ENCODE measurements at regions not wholly inside any gene's neighbourhood (a gene's known extent, or its start where the extent isn't known, plus 50 kb on each side); places are given as distances from the start of the nearest gene placed in this dataset.

DNA sequence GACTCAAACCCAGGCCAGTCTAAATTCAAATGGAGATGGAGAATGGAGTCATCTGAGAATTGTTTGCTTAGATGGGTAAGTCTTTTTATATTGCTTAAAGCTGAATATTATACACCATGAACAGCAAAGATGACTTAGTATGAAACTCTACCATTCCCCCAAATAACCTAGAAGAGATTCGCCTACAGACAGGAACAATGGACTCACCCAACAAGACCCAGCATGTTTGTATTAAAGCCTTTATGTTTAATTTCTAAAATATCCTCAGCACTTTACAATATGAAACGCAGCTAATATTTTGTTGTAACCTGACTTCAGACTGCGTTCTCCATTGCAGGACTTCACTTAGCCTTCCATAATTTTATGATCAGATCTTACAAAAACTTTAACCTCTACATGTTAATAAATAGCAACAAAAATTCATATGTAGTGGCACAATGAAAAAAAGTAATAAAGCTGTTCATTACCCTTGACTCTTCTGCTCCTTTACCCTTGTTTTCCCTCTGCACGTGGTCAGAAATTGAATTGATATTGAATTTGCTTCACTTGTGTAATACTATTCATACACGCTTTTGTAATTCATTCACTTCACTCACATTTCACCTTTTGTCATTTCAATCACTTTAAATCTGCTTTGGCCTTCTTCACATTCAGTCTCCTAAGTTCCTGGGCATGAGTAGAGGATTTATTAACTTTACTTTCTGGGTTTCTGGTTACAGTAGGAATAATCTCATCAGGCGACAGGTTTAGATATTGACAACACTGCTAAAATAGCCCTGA is 177.3 kb upstream of the PTBP2 start:
- WGBS, 2 experiments (ENCODE audit: low coverage in 1 of 2, low lambda C conversion rate in 2 of 2, missing lambda C conversion rate in 2 of 2): 95 to 96% methylated on average over 6 of the region's 6 CpGs
- no peak overlapping the region for H3K4me2 ChIP-seq (ENCODE audit: unreplicated experiment)
- peaks cover 5% of the 10 kb centered on the region for H3K4me1 ChIP-seq (ENCODE audit: insufficient read depth)
- no peak for DNase-seq
- H3K27me3 ChIP-seq (replicated peaks; ENCODE audit: insufficient read depth): no peaks in the 10 kb centered on the region
- no peaks in the 10 kb centered on the region for H3K9me2 ChIP-seq (ENCODE audit: insufficient read depth)
- in situ Hi-C loops (cut with MboI): no loop called here
- no peaks in the 10 kb centered on the region for H3K9me3 ChIP-seq (ENCODE audit: low read depth)
- H3K27ac ChIP-seq: no peak overlapping the region
- H3F3A ChIP-seq (ENCODE audit: insufficient read depth): peaks cover 6% of the 10 kb centered on the region
- no peak overlapping the region for H2AFZ ChIP-seq
- TF ChIP-seq EZH2phosphoT487 (IDR thresholded peaks at IDR 0.05; ENCODE audit: insufficient read depth, low read depth) (no peak), EZH2 (IDR thresholded peaks at IDR 0.05; ENCODE audit: insufficient read depth, poor library complexity, severe bottlenecking) (no peak)
- no peak overlapping the region for H3K4me3 ChIP-seq
- H4K20me1 ChIP-seq (ENCODE audit: insufficient read depth): no peaks in the 10 kb centered on the region
- no peak overlapping the region for H3K9ac ChIP-seq
- no peaks in the 10 kb centered on the region for H3K36me3 ChIP-seq (ENCODE audit: low read depth)
- no peaks in the 10 kb centered on the region for H3K79me2 ChIP-seq (ENCODE audit: insufficient read depth)

DNA sequence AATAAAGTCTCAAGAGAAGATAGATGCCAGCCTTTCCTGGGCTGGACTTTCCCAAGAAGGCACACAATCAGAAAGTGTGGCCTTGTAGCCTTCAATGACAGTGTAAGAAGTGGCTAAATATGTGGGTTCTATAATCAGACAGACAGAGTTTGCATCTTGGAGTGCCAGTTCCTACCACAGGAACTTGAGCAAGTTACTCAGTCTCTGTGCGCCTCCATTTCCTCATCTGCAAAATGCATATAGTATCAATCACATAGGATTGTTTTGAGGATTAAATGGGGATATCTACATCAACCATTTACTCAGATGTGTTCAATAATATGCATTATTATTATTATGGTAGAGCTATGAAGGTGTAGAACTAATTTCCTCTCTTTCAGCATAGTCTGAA is 176.8 kb upstream of the PTBP2 start:
- peaks cover under 1% of the 10 kb centered on the region; the same call in 1 of the 2 replicates for H3F3A ChIP-seq (ENCODE audit: insufficient read depth)
- H3K4me3 ChIP-seq: no peak overlapping the region
- in situ Hi-C loops (cut with MboI): no loop called here
- no peaks in the 10 kb centered on the region for H3K9me3 ChIP-seq (ENCODE audit: low read depth)
- H4K20me1 ChIP-seq (ENCODE audit: insufficient read depth): no peaks in the 10 kb centered on the region
- H3K36me3 ChIP-seq (ENCODE audit: low read depth): no peaks in the 10 kb centered on the region
- TF ChIP-seq EZH2 (IDR thresholded peaks at IDR 0.05; ENCODE audit: insufficient read depth, poor library complexity, severe bottlenecking) (no peak), EZH2phosphoT487 (IDR thresholded peaks at IDR 0.05; ENCODE audit: insufficient read depth, low read depth) (no peak)
- WGBS, 2 experiments (ENCODE audit: low coverage in 1 of 2, low lambda C conversion rate in 2 of 2, missing lambda C conversion rate in 2 of 2): 100% methylated on average over 1 of the region's 1 CpG
- H2AFZ ChIP-seq: no peak overlapping the region
- H3K9me2 ChIP-seq (ENCODE audit: insufficient read depth): no peaks in the 10 kb centered on the region
- no peak for DNase-seq
- H3K27me3 ChIP-seq (replicated peaks; ENCODE audit: insufficient read depth): no peaks in the 10 kb centered on the region
- H3K79me2 ChIP-seq (ENCODE audit: insufficient read depth): no peaks in the 10 kb centered on the region
- no peaks in the 10 kb centered on the region for H3K4me1 ChIP-seq (ENCODE audit: insufficient read depth)
- H3K9ac ChIP-seq: no peak overlapping the region
- no peak overlapping the region for H3K4me2 ChIP-seq (ENCODE audit: unreplicated experiment)
- no peak overlapping the region for H3K27ac ChIP-seq

DNA sequence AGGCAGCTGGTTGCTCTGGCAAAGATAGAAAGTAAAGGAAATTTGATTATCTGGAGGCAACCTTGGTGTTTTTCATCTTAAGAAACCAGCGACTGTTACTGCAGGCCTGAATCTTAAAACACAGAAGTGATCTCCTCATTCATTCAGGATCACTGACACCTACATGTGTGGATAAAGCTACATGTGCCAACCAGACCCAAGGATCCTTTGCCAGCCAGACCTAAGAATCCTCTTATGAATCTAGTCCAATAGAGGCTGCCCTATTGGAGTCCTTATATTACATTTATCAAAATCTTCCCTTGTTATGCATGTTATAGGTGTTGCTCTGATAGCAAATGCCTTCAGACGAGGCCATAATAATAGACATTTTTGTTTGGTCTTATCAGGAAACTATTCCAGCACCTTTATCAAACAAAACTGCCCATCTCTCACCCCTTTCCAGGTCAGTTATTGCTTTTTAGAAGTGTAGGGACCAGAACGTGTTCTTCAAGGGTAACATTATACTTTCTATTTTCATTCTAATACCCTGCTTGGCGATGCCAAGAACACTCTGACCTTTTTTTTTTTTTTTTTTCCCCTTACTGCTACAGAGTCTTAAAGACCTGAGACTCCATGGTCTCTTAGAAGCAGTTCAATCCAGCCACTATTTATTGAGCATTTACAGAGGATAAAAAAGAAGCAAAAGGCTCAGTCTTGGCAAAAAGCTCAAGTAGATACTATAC is 175.5 kb upstream of the PTBP2 start:
- DNase-seq: no peak
- Histone ChIP-seq H3K4me3 (no peak overlapping the region), H2AFZ (no peak overlapping the region), H4K20me1 (ENCODE audit: insufficient read depth) (no peaks in the 10 kb centered on the region), H3F3A (ENCODE audit: insufficient read depth) (no peaks in the 10 kb centered on the region), H3K36me3 (ENCODE audit: low read depth) (no peaks in the 10 kb centered on the region), H3K9ac (no peak overlapping the region), H3K9me2 (ENCODE audit: insufficient read depth) (peaks cover 3% of the 10 kb centered on the region; the same call in 1 of the 2 replicates), H3K4me1 (ENCODE audit: insufficient read depth) (no peaks in the 10 kb centered on the region), H3K27ac (no peak overlapping the region), H3K9me3 (ENCODE audit: low read depth) (no peaks in the 10 kb centered on the region), H3K27me3 (replicated peaks; ENCODE audit: insufficient read depth) (no peaks in the 10 kb centered on the region), H3K79me2 (ENCODE audit: insufficient read depth) (no peaks in the 10 kb centered on the region), H3K4me2 (ENCODE audit: unreplicated experiment) (no peak overlapping the region)
- in situ Hi-C loops (cut with MboI): no loop called here
- TF ChIP-seq EZH2phosphoT487 (IDR thresholded peaks at IDR 0.05; ENCODE audit: insufficient read depth, low read depth) (no peak), EZH2 (IDR thresholded peaks at IDR 0.05; ENCODE audit: insufficient read depth, poor library complexity, severe bottlenecking) (no peak)
- 85 to 86% methylated on average over 4 of the region's 4 CpGs for WGBS, 2 experiments (ENCODE audit: low coverage in 1 of 2, low lambda C conversion rate in 2 of 2, missing lambda C conversion rate in 2 of 2)

DNA sequence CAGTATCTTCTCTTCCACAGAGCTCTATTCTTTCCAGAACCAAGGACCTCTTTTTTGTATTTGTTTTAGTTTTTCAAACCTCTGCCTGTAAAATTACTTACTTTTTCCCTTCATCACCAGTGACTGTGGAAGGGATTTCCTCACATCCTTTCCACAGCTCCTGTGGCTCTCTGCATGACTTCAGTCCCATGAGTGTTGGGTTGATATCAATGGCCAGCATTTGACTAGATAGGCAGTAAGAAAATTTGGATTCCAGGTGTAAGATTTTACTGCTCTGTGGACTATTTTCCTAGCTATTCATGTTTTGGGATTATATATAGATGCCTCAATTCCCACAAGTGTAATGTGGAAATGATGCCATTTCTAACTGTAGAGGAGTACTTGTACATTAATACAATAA is 171.5 kb upstream of the PTBP2 start:
- no peak overlapping the region for H3K27ac ChIP-seq
- in situ Hi-C loops (cut with MboI): no loop called here
- no peak for DNase-seq

More for the DNA sequence above, 171.5 kb upstream of the PTBP2 start:
- Histone ChIP-seq H3K36me3 (ENCODE audit: low read depth) (no peaks in the 10 kb centered on the region), H3K27me3 (replicated peaks; ENCODE audit: insufficient read depth) (no peaks in the 10 kb centered on the region), H2AFZ (no peak overlapping the region), H4K20me1 (ENCODE audit: insufficient read depth) (no peaks in the 10 kb centered on the region), H3K4me1 (ENCODE audit: insufficient read depth) (no peaks in the 10 kb centered on the region), H3K4me3 (no peak overlapping the region), H3K4me2 (ENCODE audit: unreplicated experiment) (no peak overlapping the region), H3K9ac (no peak overlapping the region), H3K9me3 (ENCODE audit: low read depth) (no peaks in the 10 kb centered on the region), H3F3A (ENCODE audit: insufficient read depth) (no peaks in the 10 kb centered on the region), H3K9me2 (ENCODE audit: insufficient read depth) (peaks cover 3% of the 10 kb centered on the region; the same call in 1 of the 2 replicates), H3K79me2 (ENCODE audit: insufficient read depth) (no peaks in the 10 kb centered on the region)
- no peak for TF ChIP-seq EZH2 (IDR thresholded peaks at IDR 0.05; ENCODE audit: insufficient read depth, poor library complexity, severe bottlenecking)
